AG20443 (cell line): ENCODE measurements at regions not wholly inside any gene's neighbourhood (a gene's known extent, or its start where the extent isn't known, plus 50 kb on each side); places are given as distances from the start of the nearest gene placed in this dataset.

Experiments
- DNase-seq: peaks from one replicate; pipeline ENCODE4 v3.0.0; 2012; ENCODE audit warnings: low spot score, mixed read lengths

- no peak for DNase-seq
Measured at GRCh38 chrX:125003746-125004446, 315.8 kb upstream of the TEX13C start.

- DNase-seq: no peak
Measured at GRCh38 chrX:125004799-125005198, 314.9 kb upstream of the TEX13C start.

GRCh38 chrX:125005863-125006262, 313.8 kb upstream of the TEX13C start:
- DNase-seq: no peak

GRCh38 chrX:125006704-125007103, 313.0 kb upstream of the TEX13C start:
- no peak for DNase-seq

- no peak for DNase-seq
Measured at GRCh38 chrX:125012585-125012984, 307.1 kb upstream of the TEX13C start.

- no peak for DNase-seq
Measured at GRCh38 chrX:125029131-125029530, 290.5 kb upstream of the TEX13C start.
